NT2/D1 (cell line): ENCODE measurements at regions not wholly inside any gene's neighbourhood (a gene's known extent, or its start where the extent isn't known, plus 50 kb on each side); places are given as distances from the start of the nearest gene placed in this dataset.

Experiments
- YY1 ChIP-seq: IDR thresholded peaks from 2 replicates; pipeline ENCODE4 v1.6.1; 2011; ENCODE audit not compliant: insufficient read length, insufficient read depth
- ZNF274 ChIP-seq: IDR thresholded peaks from 2 replicates; pipeline ENCODE4 v1.6.1; 2011; ENCODE audit warnings: mild to moderate bottlenecking, low read depth, low read length

GRCh38 chr9:78521680-78522079, 224.8 kb downstream of the PSAT1 start:
- no peak for TF ChIP-seq ZNF274
- no peak for TF ChIP-seq YY1
